Sigmoid colon (tissue), 6 donors: ENCODE measurements at regions not wholly inside any gene's neighbourhood (a gene's known extent, or its start where the extent isn't known, plus 50 kb on each side); places are given as distances from the start of the nearest gene placed in this dataset.
A peak's percentile ranks its signal among the peaks of the same experiment; 100 is the strongest.

Source experiments
- DNase-seq: peaks from one replicate; pipeline ENCODE4 v3.0.0-alpha.2; 2019
- H3K27ac ChIP-seq, 4 donors: fragments of 200-600 bp; sonication (generic); one replicate each; pipeline ENCODE4 v1.5.1; 2016 to 2019; ENCODE audit warnings: mild to moderate bottlenecking in 1 of 4
- H3K27me3 ChIP-seq, 3 donors: fragments of 200-600 bp; sonication (generic); one replicate each; pipeline ENCODE4 v1.5.1; 2019; ENCODE audit warnings: mild to moderate bottlenecking in 1 of 3
- H3K36me3 ChIP-seq, 4 donors: fragments of 200-600 bp; sonication (generic); one replicate each; pipeline ENCODE4 v1.5.1; 2016 to 2019
- H3K4me1 ChIP-seq, 4 donors: fragments of 200-600 bp; sonication (generic); one replicate each; pipeline ENCODE4 v1.5.1; 2017 to 2019
- H3K4me3 ChIP-seq, 4 donors: fragments of 200-600 bp; sonication (generic); one replicate each; pipeline ENCODE4 v1.5.1; 2017 to 2019; ENCODE audit warnings: mild to moderate bottlenecking in 2 of 4, moderate library complexity in 1 of 4
- H3K9me3 ChIP-seq, 4 donors: fragments of 200-600 bp in 3 of 4; sonication (generic) in 3 of 4; one replicate each; pipeline versions ENCODE4 v1.5.1 to v1.6.1; 2013 to 2019
- EP300 ChIP-seq, 4 donors: sonication (generic); formaldehyde crosslinking; IDR thresholded peaks; one replicate each; pipeline ENCODE4 v1.6.1; 2017; ENCODE audit warnings: antibody characterized with exemption in 4 of 4
- POLR2A ChIP-seq, 2 donors: fragments of 450-650 bp; IDR thresholded peaks; one replicate each; pipeline ENCODE4 v1.6.1; 2016; ENCODE audit warnings: antibody characterized with exemption in 2 of 2, mild to moderate bottlenecking in 2 of 2, moderate library complexity in 2 of 2
- POLR2AphosphoS5 ChIP-seq, 4 donors: sonication (generic); formaldehyde crosslinking; IDR thresholded peaks; one replicate each; pipeline ENCODE4 v1.6.1; 2017; ENCODE audit warnings: antibody characterized with exemption in 4 of 4
- WGBS, 2 donors: extraction: QIAGEN DNeasy Blood & Tissue Kit; methylation state at CpG; one replicate each; pipeline ENCODE4 v1.1.7; 2013; 5-methylcytosine and 5-hydroxymethylcytosine counted together
- intact Hi-C: fragments of 100-400 bp; cut with DNase I; formaldehyde crosslinking; loops from one replicate; pipeline ENCODE4 v1.15.1; 2023
- TF ChIP-seq, protein P1 (sequence below), 4 experiments: fragments of 450-650 bp in 3 of 4; fragments of 200-600 bp in 1 of 4; IDR thresholded peaks; one replicate each; pipeline ENCODE4 v1.5.1; 2016 to 2019; ENCODE audit warnings: antibody characterized with exemption in 4 of 4, mild to moderate bottlenecking in 3 of 4, moderate library complexity in 2 of 4
- donor health status: healthy with polysubstance abuse.
- donor health status: healthy.

DNA sequence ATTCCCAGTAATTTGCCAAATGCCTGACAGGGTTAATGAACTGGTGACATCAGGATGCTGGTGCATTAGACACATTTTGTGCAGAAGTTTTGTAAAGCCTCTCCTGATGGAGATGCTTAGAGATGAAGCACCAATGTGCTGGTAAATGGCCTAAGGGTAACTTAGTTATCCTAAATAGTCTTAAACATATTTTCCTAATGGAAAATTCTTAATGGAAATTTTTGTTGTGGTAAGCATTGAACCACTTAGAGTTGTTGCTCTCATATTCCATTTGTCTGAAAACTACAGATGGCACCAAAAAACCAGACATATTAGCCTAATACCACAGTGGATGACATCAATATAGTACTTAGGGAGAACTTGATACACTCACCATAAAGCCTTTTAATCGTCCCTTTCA, 154.5 kb upstream of the ANK2 start:
- Histone ChIP-seq H3K27me3 (no peaks in the 10 kb centered on the region), H3K4me1 (peaks cover 0 to 34% (median 23%) of the 10 kb centered on the region in 4 donors), H3K36me3 (no peaks in the 10 kb centered on the region), H3K27ac (peak overlapping the region in 1 of 4 donors; percentile 79), H3K4me3 (no peak overlapping the region), H3K9me3 (no peaks in the 10 kb centered on the region)
- 76 to 77% methylated on average over 1 of the region's 1 CpG for WGBS, 2 donors
- TF ChIP-seq, protein P1, sequence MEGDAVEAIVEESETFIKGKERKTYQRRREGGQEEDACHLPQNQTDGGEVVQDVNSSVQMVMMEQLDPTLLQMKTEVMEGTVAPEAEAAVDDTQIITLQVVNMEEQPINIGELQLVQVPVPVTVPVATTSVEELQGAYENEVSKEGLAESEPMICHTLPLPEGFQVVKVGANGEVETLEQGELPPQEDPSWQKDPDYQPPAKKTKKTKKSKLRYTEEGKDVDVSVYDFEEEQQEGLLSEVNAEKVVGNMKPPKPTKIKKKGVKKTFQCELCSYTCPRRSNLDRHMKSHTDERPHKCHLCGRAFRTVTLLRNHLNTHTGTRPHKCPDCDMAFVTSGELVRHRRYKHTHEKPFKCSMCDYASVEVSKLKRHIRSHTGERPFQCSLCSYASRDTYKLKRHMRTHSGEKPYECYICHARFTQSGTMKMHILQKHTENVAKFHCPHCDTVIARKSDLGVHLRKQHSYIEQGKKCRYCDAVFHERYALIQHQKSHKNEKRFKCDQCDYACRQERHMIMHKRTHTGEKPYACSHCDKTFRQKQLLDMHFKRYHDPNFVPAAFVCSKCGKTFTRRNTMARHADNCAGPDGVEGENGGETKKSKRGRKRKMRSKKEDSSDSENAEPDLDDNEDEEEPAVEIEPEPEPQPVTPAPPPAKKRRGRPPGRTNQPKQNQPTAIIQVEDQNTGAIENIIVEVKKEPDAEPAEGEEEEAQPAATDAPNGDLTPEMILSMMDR (IDR thresholded peaks at IDR 0.05): no peak
- TF ChIP-seq EP300 (IDR thresholded peaks at IDR 0.05) (no peak), POLR2A (IDR thresholded peaks at IDR 0.05) (no peak), POLR2AphosphoS5 (IDR thresholded peaks at IDR 0.05) (no peak)
- intact Hi-C loops: loop anchor here (5.0 kb wide), 1 partner anchor 38 kb away; no protein-coding TSS in a partner anchor
- DNase-seq: no peak

DNA sequence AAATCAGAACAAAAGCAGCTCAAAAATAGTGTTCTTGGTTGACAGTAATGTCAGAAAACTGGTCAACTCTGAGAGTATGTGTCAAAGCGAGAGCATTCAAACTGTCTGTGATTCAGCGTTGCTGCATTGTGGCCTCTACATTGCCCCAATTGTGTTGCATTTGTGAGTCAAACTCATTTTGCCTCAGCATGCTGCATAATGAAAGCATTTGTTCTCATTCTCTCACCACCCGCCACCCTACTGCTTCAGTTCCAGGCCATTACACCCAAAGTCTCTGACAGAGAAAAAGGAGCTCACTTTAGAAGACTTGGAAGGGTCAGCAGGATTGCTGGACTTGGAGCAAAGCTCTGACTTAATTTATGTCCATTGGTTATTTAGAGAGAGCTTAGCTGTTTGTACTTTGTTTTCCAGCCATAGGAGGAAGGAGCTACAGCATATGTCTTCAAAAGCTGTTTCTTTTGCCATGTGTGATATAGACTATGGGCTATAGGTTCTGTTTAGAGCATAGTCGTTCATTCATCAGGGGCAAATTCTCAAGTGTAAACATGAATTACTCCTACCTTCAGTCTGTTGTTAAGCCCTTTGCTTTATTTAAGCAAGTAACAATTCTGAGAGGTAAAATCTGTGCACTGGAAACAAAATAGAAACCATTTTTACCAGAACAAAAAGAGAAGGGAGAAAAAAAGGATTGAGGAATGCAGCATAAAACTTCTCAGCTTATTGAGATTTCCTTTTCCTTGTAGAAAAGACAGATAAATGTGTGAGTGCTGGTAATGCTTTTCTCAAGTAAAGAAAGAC, 153.4 kb upstream of the ANK2 start:
- H3K4me3 ChIP-seq: peak overlapping the region in 2 of 4 donors; percentile 23 to 27
- WGBS, 2 donors: 65 to 68% methylated on average over 4 of the region's 4 CpGs
- no peaks in the 10 kb centered on the region for H3K27me3 ChIP-seq
- no peak for DNase-seq
- H3K36me3 ChIP-seq: no peaks in the 10 kb centered on the region
- H3K27ac ChIP-seq: peak overlapping the region; percentile 67 to 79 (median 74)
- intact Hi-C loops: loop anchor here (5.0 kb wide), 1 partner anchor 39 kb away; no protein-coding TSS in a partner anchor
- H3K4me1 ChIP-seq: peaks cover 0 to 34% (median 23%) of the 10 kb centered on the region in 4 donors
- no peak for TF ChIP-seq POLR2AphosphoS5 (IDR thresholded peaks at IDR 0.05)
- no peak for TF ChIP-seq EP300 (IDR thresholded peaks at IDR 0.05)
- TF ChIP-seq, protein P1 (IDR thresholded peaks at IDR 0.05): no peak
- no peak for TF ChIP-seq POLR2A (IDR thresholded peaks at IDR 0.05)
- H3K9me3 ChIP-seq: no peaks in the 10 kb centered on the region

DNA sequence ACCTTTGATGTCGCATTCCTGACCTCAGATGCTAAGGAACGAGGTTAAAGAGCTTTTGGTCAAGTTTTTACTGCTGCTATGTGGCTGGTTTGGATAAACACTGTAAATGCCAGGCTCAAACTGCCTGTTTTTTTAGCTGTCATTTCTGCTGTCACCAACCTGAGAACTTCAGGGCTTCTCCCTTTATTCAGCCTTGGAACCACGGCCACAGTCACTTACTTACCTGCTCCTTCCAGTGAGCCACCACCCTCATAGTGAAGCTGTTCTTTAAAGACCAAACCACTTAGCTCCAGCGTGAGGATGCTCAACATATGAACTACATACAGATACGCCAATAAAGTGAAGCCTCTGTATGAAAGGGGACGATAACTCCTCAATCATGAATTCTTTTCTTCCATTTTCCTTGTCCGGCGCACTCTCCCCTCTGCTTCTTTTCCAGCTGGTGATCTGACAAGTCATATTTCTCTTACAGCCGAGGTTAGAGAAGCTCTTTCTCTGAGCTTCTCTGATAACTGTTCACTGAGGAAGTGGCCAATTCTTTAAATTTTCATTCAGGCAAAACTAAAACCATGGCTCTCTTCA, 152.8 kb upstream of the ANK2 start:
- Histone ChIP-seq H3K4me1 (peaks cover 0 to 37% (median 27%) of the 10 kb centered on the region in 4 donors), H3K27me3 (no peaks in the 10 kb centered on the region), H3K9me3 (no peaks in the 10 kb centered on the region), H3K27ac (peak overlapping the region; percentile 67 to 79 (median 74)), H3K4me3 (peak overlapping the region in 2 of 4 donors; percentile 23 to 27), H3K36me3 (no peaks in the 10 kb centered on the region)
- WGBS, 2 donors: 49 to 52% methylated on average over 9 of the region's 9 CpGs
- no peak for DNase-seq
- TF ChIP-seq EP300 (IDR thresholded peaks at IDR 0.05) (no peak), POLR2A (IDR thresholded peaks at IDR 0.05) (no peak), POLR2AphosphoS5 (IDR thresholded peaks at IDR 0.05) (no peak)
- TF ChIP-seq, protein P1 (IDR thresholded peaks at IDR 0.05): no peak
- intact Hi-C loops: loop anchor here (5.0 kb wide), 1 partner anchor 39 kb away; no protein-coding TSS in a partner anchor

DNA sequence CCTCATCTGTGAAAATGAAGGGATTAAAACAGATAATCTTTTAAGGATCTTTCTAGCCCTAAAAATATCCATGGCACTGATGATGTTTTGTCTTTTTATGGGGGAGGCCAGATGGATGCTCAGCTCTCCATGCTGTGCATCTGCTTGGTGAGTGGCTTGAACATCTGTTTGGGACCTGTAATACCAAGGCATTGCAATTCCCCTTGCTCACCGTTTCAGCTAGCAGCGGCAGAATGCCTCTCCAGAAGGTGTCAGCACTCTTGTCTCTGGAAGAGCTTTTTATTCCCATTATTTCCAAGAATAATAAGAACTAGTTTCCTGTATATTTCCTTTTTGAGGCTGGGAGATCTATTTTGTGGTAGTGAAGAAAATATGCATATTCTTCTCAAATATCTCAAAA, 151.9 kb upstream of the ANK2 start:
- no peaks in the 10 kb centered on the region for H3K27me3 ChIP-seq
- TF ChIP-seq EP300 (IDR thresholded peaks at IDR 0.05) (no peak), POLR2AphosphoS5 (IDR thresholded peaks at IDR 0.05) (no peak), POLR2A (IDR thresholded peaks at IDR 0.05) (no peak)
- TF ChIP-seq, protein P1 (IDR thresholded peaks at IDR 0.05): no peak
- intact Hi-C loops: loop anchor here (5.0 kb wide), 1 partner anchor 40 kb away; no protein-coding TSS in a partner anchor
- H3K36me3 ChIP-seq: no peaks in the 10 kb centered on the region
- peaks cover 0 to 46% (median 35%) of the 10 kb centered on the region in 4 donors for H3K4me1 ChIP-seq
- no peaks in the 10 kb centered on the region for H3K9me3 ChIP-seq
- no peak overlapping the region for H3K4me3 ChIP-seq
- DNase-seq: no peak
- peak overlapping the region in 3 of 4 donors; percentile 72 to 79 (median 75) for H3K27ac ChIP-seq
- 61 to 67% methylated on average over 2 of the region's 2 CpGs for WGBS, 2 donors
